ENCODE measurements at regions not wholly inside any gene's neighbourhood (a gene's known extent, or its start where the extent isn't known, plus 50 kb on each side); places are given as distances from the start of the nearest gene placed in this dataset.

GRCh38 chr12:127158385-127159061 lies 1108.4 kb upstream of the TMEM132C start:
- TF ChIP-seq EZH2phosphoT487 (IDR thresholded peaks at IDR 0.05; ENCODE audit: insufficient read depth, low read depth) (no peak), EZH2 (IDR thresholded peaks at IDR 0.05; ENCODE audit: insufficient read depth, poor library complexity, severe bottlenecking) (no peak)

All from GM23248 (cell line).